Medulla oblongata (tissue), 1 donor: ENCODE measurements at regions not wholly inside any gene's neighbourhood (a gene's known extent, or its start where the extent isn't known, plus 50 kb on each side); places are given as distances from the start of the nearest gene placed in this dataset.

Experiments used
- DNase-seq: peaks from one replicate; pipeline ENCODE4 v3.0.0-alpha.2; 2015; ENCODE audit errors: extremely low spot score

DNA sequence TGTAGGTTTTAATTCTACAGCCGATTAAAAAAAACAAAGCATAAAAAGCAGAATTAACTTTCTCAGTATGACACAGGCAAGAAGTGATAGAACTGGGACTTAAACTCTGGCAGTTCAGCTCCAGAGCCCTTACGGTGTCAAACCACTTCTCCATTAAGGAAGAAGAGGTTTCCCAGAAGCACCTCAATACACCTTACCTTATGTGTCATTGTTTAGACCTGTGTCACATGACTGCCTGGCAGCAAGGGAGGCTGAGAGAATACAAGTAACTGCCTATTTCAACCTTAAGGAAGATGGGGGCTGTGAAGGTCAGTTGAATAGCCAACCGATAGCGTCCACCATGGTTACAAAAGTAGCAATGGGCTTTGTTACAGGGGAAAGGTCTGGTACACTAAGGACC, 54.6 kb upstream of the ARHGAP5 start:
- DNase-seq, result no peak

DNA sequence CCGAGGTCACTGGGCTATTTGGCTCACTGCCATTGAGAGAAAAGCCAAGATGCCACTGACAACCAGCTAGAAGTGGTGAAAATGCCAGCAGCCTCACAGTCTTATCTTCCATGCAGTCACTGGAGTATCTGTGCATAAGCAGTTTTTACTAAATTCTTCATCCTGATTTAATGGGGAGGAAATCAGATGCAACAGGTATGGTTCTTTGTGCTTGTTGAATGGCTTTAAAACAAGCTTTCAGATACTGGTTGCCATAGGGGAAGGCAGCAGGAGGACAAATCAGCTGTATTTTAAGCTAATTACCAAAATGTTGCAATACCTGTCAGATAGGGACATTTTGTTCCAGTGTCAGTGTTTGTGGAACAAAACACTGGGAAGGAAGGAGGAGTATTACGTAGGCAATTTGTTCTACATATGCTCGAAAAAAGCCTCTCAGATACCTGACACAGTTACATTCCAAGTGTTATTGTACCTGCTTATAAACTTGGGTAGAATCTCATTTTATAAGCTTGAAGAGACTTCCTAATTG, 54.1 kb upstream of the ARHGAP5 start:
- DNase-seq, result no peak

- DNase-seq, result no peak
These were observed 53.6 kb upstream of the ARHGAP5 start for GRCh38 chr14:32023540-32023939.

- no peak for DNase-seq
These were observed 49.7 kb upstream of the ARHGAP5 start for GRCh38 chr14:32027255-32027939.
